HG03575 (cell line): ENCODE measurements at regions not wholly inside any gene's neighbourhood (a gene's known extent, or its start where the extent isn't known, plus 50 kb on each side); places are given as distances from the start of the nearest gene placed in this dataset.
"Not testable (repeated sequence)": the region's sequence is repeated elsewhere in the genome, so short reads cannot be mapped to it uniquely, and the experiment has no call there.

Experiments used
- ATAC-seq: cut with Tn5 transposase; IDR thresholded peaks from one replicate; pipeline ENCODE4 v1.9.1; 2021; ENCODE audit not compliant: unreplicated experiment, insufficient number of reproducible peaks, low FRiP score; ENCODE audit errors: extremely low read depth

GRCh38 chr21:28324690-28325089 lies 668.0 kb downstream of the LTN1 start:
- no peak for ATAC-seq

GRCh38 chr21:28317177-28317950 lies 675.3 kb downstream of the LTN1 start:
- ATAC-seq, result no peak

GRCh38 chr21:28311411-28312190 lies 681.1 kb downstream of the LTN1 start:
- ATAC-seq, result no peak

GRCh38 chr21:28310711-28311110 lies 682.0 kb downstream of the LTN1 start:
- ATAC-seq, result no peak

- ATAC-seq, result no peak
Observed at GRCh38 chr21:28310171-28310685, 682.4 kb downstream of the LTN1 start.

GRCh38 chr21:28309596-28309995 lies 683.1 kb downstream of the LTN1 start:
- no peak for ATAC-seq

GRCh38 chr21:28308516-28308915 lies 684.2 kb downstream of the LTN1 start:
- no peak for ATAC-seq

GRCh38 chr21:28299946-28300345 lies 692.7 kb downstream of the LTN1 start:
- ATAC-seq, result no peak

- no peak for ATAC-seq
Observed at GRCh38 chr21:28298251-28298672, 694.4 kb downstream of the LTN1 start.

GRCh38 chr21:28294051-28294450 lies 698.6 kb downstream of the LTN1 start:
- ATAC-seq, result no peak

- ATAC-seq, result no peak
Observed at GRCh38 chr21:28283641-28284490, 708.8 kb downstream of the LTN1 start.

- no peak for ATAC-seq
Observed at GRCh38 chr21:28282833-28283232, 709.8 kb downstream of the LTN1 start.

- ATAC-seq, result not testable (repeated sequence)
Observed at GRCh38 chr21:28281357-28281756, 711.3 kb downstream of the LTN1 start.

- ATAC-seq, result no peak
Observed at GRCh38 chr21:28280611-28281010, 712.1 kb downstream of the LTN1 start.

GRCh38 chr21:28277324-28277723 lies 715.4 kb downstream of the LTN1 start:
- no peak for ATAC-seq

- no peak for ATAC-seq
Observed at GRCh38 chr21:28272272-28272992, 720.2 kb downstream of the LTN1 start.

GRCh38 chr21:28269173-28269572 lies 723.5 kb downstream of the LTN1 start:
- ATAC-seq, result no peak

GRCh38 chr21:28268685-28269084 lies 724.0 kb downstream of the LTN1 start:
- no peak for ATAC-seq

GRCh38 chr21:28267449-28267848 lies 725.2 kb downstream of the LTN1 start:
- ATAC-seq, result no peak
